Umbilical cord (tissue), 1 donor: ENCODE measurements at regions not wholly inside any gene's neighbourhood (a gene's known extent, or its start where the extent isn't known, plus 50 kb on each side); places are given as distances from the start of the nearest gene placed in this dataset.
A peak's percentile ranks its signal among the peaks of the same experiment; 100 is the strongest.
"Not testable (repeated sequence)": the region's sequence is repeated elsewhere in the genome, so short reads cannot be mapped to it uniquely, and the experiment has no call there.

ENCODE experiments used
- DNase-seq: peaks from one replicate; pipeline ENCODE4 v3.0.0-alpha.2; 2015; ENCODE audit warnings: low spot score

DNA sequence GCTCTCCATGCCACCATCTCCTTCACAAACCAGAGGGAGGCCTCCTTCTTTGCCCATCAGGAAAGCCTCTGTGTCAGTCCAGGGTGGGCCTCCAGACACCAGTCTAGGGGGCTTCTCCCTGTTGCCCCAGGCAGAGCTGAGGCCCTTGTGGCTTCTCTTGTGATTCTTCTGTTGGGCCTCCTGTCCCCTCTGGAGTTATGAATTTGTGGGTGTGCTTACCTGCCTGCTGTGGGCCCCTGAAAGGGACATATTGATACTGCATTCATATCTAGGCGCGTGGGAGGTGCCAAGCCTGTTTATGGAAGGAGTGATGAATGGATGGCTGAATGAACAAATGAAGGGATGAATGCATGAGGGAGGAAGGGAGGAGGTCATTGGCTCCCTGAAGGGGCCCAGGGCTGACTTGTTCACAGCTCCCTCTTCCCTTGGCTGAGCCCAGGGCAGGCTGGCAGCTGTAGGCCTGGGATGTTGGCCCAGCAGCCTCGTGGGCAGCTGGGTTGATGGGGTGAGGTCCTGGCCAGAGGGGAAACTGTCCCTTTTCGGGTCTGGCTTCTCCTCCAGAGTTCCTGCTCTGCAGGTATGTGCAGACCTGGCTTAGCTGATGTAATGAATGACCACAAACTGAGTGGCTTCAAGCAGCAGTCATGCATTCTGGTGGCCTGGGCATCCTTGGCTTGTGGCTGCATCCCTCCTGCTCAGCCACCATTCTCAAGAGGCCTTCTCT is 195.4 kb downstream of the GOLGA6L6 start:
- DNase-seq = no peak

- no peak for DNase-seq
Observed at GRCh38 chr15:20345401-20345958, 196.1 kb downstream of the GOLGA6L6 start.

DNA sequence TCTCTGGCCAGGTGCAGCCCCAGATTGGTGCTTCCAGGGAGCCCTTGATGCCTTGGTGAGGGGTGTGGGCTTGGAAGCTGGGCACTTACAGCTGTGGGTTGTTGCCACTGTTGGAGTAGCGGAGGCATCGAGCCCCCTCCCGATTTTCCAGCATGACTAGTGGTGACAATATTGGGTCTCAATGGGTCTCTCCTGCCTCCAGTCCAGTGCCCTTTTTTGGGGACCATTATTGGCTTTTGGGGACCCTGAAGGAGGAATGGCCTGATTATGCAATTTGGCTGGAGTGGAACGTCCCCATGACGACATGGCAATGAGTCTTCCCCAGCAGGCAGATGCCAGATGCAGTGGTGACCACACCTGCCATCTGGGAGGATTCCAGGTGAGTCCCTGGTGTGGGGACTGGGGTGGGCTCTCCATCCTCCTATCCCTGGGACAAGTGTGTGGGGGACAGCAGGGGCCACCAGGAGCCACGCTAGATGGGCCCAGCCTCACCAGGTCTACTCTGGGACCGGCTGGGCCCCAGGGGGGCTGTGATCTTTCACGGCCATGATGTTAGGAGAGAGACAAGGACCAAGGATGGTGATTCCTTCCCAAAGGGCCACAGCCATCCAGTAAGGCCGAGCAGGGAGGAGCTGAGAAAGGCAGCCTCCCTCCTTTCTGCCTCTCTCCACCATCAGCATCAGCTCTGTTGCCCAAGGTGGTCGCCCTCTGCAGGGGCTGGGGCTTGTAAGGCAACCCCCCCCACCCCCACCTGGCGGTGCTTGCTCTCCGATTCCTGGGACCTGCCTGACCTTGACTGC is 196.8 kb downstream of the GOLGA6L6 start:
- no peak for DNase-seq

DNA sequence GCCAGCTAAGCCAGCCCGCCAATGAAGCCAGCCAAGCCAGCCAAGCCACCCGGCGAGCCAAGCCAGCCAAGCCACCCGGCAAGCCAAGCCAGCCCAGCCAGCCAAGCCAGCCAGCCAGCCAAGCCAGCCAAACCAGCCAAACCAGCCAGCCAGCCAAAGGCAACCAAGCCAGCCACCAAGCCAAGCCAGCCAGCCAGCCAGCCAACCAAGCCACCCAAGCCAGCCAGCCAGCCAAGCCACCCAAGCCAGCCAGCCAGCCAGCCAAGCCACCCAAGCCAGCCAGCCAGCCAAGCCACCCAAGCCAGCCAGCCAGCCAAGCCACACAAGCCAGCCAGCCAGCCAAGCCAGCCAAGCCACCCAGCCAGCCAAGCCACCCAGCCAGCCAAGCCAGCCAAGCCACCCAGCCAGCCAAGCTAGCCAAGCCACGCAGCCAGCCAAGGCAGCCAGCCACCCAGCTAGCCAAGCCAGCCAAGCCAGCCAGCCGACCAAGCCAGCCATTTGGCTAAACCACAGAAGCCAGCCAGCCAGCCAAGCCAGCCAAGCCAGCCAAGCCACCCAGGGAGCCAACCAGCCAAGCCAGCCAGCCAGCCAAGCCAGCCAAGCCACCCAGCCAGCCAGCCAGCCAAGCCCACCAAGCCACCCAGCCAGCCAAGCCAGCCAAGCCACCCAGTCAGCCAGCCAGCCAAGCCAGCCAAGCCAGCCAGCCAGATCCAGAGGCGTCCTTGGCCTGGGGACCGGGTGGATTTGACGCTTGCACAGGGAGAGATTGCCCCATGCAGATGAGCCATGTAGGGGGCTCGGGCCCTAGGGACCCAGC is 198.0 kb downstream of the GOLGA6L6 start:
- DNase-seq = not testable (repeated sequence)

GRCh38 chr15:20342601-20343394 is 198.8 kb downstream of the GOLGA6L6 start:
- DNase-seq = not testable (repeated sequence)

GRCh38 chr15:20341901-20342600 is 199.5 kb downstream of the GOLGA6L6 start:
- DNase-seq = no peak

GRCh38 chr15:20340931-20341661 is 200.5 kb downstream of the GOLGA6L6 start:
- DNase-seq = peak; percentile 28

- no peak for DNase-seq
Observed at GRCh38 chr15:20340331-20340811, 201.2 kb downstream of the GOLGA6L6 start.

GRCh38 chr15:20339086-20339791 is 202.4 kb downstream of the GOLGA6L6 start:
- DNase-seq = not testable (repeated sequence)

DNA sequence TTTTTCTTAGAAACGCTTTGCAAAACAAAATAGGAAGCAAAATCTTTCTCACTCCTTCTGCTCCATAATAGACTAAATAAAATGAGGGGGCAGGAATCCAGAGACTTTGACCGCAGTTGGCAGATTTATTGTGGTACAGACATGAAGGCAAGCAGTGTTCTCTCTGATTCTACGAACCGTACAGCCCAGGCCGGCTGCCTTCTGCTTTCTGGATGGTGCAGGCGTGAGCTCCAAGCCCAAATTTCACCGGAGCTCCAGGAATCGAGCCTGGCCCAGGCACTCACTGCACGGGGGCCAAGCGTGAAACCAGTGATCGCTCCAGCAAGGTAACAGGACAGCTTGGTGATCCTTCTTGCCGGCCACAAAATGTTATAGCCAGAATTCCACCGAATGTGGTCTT is 202.9 kb downstream of the GOLGA6L6 start:
- DNase-seq = not testable (repeated sequence)

DNA sequence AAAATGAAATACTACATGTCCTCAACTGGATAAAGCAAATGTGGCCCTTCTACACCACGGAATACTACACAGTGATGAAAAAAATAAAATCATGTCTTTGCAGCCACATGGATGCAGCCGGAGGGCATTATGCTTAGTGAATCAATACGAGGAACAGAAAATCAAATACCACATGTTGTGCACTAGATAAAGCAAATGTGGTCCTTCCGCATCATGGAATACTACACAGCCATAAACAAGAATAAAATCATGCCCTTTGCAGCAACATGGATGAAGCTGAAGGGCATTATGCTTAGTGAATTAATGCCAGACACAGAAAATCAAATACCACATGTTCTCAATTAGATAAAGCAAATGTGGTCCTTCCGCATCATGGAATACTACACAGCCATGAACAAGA is 204.4 kb downstream of the GOLGA6L6 start:
- not testable (repeated sequence) for DNase-seq

DNA sequence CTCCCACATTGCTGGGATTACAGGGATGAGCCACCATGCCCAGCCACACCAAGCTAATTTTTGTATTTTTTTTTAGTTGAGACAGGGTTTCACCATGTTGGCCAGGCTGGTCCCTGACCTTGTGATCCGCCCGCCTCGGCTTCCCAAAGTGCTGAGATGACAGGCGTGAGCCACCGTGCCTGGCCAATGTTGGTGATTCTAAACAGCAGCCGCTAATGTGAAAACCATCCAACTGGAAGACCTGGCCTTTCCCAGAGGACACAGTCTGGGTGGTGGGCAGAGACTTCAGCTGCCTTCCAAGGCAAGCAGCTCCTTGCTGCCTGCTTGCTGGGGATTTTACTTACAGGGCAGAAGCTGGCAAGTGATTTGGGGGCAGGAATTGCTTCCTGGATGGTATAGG is 207.1 kb downstream of the GOLGA6L6 start:
- not testable (repeated sequence) for DNase-seq

DNA sequence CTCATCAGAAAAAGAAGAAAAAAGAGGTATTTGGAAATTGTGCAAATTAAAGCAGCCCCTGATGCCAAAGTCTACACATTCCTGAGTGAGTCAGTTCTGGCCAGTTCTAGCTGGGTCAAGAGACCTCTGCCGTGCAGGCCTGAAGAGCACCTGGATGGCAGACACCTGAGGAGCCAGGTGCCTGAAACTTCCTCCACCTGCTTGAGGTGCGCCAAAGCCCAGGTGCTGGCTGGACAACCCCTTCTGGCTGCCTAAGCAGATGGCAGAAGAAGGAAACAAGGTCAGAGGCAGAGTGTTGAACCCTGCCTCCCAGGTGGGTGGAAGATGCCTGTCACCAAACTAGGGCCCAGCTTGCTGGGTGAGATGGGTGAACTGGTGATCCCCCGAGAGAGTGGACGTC is 215.8 kb downstream of the GOLGA6L6 start:
- DNase-seq = not testable (repeated sequence)

DNA sequence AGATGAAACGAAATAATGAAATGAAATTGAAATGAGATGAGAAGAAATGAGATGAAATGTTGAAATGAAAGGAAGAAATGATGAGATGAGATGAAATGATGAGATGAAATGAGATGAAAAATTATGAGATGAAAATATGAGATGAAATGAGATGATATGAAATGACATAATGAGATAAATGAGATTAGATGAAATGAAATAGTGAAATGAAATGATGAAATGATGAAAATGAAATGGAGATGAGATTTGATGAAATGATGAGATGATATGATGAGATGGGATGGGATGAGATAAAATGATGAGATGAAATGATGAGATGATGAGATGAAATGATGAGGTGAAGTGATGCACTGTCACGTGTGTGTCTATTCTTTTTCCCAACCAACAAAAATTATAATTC is 224.5 kb downstream of the GOLGA6L6 start:
- not testable (repeated sequence) for DNase-seq

- DNase-seq = not testable (repeated sequence)
Observed at GRCh38 chr15:20311014-20311680, 230.5 kb downstream of the GOLGA6L6 start.

DNA sequence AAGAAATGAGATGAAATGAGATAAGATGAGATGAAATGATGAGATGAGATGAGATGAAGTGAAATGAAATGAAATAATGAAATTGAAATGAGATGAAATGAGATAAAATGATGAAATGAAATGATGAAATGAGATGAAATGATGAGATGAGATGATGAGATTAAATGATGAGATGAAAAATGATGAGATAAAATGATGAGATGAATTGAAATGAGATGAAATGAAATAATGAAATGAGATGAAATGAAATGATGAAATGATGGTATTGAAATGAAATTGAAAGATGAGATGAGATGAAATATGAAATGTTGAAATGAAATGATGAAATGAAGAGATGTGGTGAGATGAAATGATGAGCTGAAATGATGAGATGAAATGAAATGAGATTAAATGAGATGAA is 231.0 kb downstream of the GOLGA6L6 start:
- no peak for DNase-seq

- DNase-seq = not testable (repeated sequence)
Observed at GRCh38 chr15:20309966-20310365, 231.6 kb downstream of the GOLGA6L6 start.

GRCh38 chr15:20309395-20309794 is 232.2 kb downstream of the GOLGA6L6 start:
- DNase-seq = not testable (repeated sequence)
